ENCODE measurements at regions not wholly inside any gene's neighbourhood (a gene's known extent, or its start where the extent isn't known, plus 50 kb on each side); places are given as distances from the start of the nearest gene placed in this dataset.

DNA sequence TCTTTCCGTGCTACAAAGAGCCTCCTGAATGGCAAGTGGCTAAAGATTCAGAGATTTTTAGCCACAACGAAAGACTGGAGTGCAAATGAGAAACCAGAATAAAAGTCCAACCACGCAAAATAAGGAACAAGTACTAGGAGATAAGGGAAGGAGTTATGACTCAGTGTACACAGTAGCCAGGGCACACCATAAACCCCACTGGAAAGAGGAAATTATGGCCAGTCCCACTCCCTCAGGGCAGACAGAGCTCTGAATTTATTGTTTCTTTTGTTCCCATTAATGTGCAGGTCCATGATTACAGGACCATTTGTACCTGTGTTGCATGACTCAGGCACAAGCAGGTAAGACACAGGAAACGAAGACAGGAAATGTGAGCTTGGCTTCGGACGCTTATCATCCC is 150.3 kb upstream of the PREP start:
- TF ChIP-seq CTCF (IDR thresholded peaks at IDR 0.05; ENCODE audit: low read depth, low read length, missing control alignments): no peak
- no peak for DNase-seq (ENCODE audit: low read depth)

DNA sequence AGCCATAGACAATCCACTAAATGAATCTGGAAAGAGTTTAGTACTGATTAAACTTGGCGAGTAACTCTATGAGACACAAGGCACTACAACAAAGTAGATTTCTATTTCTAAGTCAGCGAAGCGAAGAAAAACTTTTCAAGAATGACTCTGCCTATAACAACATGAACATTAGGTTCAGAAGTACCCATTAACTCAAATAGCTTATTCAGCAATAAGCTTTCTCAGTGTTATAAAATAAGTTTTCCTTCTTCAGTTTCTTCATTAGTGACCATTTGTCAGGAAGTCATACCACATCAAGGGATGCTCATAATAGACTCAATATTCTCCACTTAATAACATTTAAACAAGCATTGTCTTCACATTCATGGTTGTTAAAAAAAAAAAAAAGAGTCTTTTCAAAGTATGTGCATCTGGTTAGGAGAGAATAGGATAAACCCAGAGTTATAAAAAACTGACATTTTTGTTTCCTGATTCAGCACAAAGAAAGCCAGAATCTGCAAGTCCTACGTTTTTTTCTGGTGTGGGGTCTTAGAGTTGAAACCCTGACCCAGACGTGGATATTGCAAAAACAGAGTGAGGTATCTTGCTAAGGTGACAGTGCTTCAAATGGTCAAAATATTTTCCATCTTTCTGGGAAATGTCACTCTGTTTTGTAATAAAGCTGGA is 148.2 kb upstream of the PREP start:
- TF ChIP-seq CTCF (IDR thresholded peaks at IDR 0.05; ENCODE audit: low read depth, low read length, missing control alignments): no peak
- no peak for DNase-seq (ENCODE audit: low read depth)
- no peak overlapping the region for H3K4me3 ChIP-seq (ENCODE audit: low read depth, low read length)

More for the DNA sequence above, 150.3 kb upstream of the PREP start:
- H3K4me3 ChIP-seq (ENCODE audit: low read depth, low read length): no peak overlapping the region

- no peak overlapping the region for H3K4me3 ChIP-seq (ENCODE audit: low read depth, low read length)
- DNase-seq (ENCODE audit: low read depth): no peak
- TF ChIP-seq CTCF (IDR thresholded peaks at IDR 0.05; ENCODE audit: low read depth, low read length, missing control alignments): no peak
Observed at GRCh38 chr6:105546754-105547153, 143.9 kb upstream of the PREP start.

DNA sequence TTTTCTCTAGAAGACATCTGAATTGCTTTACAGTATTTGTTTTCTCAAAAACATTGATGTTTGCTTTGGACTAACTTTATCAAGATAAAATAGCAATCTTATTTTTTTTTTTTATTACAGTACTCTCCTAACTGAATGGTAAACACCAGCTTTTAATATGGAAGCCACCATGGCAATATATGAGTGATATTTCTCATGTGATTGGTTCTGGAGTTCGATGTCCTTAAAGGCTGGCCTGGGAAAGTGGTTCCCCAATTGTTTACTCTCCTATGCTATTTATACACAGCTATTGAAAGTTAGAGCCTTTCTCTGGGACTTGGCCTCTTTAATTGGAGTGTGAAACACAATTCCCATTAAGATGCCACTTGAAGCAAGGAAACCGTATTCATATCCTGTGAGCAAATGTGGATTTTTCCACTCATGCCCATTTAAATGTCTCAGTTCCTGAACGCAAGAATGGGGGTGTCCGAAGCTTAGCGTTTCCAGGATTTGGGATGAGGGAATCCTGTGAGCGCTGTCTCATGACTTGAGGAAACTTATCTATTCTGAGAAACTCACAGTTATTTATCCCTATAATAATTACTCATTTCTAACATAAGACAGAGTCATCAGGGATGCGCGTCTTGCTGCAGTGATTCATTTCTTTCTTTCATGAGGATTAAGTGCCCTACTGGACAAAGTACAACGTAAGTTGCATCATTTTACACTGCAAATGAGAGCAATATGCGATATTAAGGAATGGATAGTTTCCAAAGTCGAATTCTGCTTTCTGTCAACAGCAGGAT is 143.3 kb upstream of the PREP start:
- TF ChIP-seq CTCF (IDR thresholded peaks at IDR 0.05; ENCODE audit: low read depth, low read length, missing control alignments): no peak
- H3K4me3 ChIP-seq (ENCODE audit: low read depth, low read length): no peak overlapping the region
- DNase-seq (ENCODE audit: low read depth): no peak

- no peak for TF ChIP-seq CTCF (IDR thresholded peaks at IDR 0.05; ENCODE audit: low read depth, low read length, missing control alignments)
- no peak overlapping the region for H3K4me3 ChIP-seq (ENCODE audit: low read depth, low read length)
- no peak for DNase-seq (ENCODE audit: low read depth)
Observed at GRCh38 chr6:105545228-105545920, 142.5 kb upstream of the PREP start.

DNA sequence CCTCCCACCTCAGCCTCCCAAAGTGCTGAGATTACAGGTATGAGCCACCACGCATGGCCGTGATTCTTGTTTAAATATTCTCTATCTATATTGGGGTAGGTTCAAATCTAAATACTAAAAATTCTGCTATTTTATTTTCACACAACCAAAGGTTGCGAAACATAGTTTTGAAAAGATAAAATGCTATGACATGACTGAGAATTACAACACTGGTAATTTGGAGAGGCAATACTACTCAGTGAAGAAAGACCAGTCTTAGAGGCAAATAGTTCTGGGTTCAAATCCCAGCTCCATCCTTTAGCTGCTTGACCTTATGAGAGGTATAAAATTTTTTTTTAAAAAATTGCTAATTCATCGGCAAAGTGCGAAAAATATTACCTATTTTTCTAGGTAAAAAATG is 137.0 kb upstream of the PREP start:
- no peak overlapping the region for H3K4me3 ChIP-seq (ENCODE audit: low read depth, low read length)
- no peak for DNase-seq (ENCODE audit: low read depth)
- no peak for TF ChIP-seq CTCF (IDR thresholded peaks at IDR 0.05; ENCODE audit: low read depth, low read length, missing control alignments)

Measured in GM12864 (cell line).